ENCODE measurements at regions not wholly inside any gene's neighbourhood (a gene's known extent, or its start where the extent isn't known, plus 50 kb on each side); places are given as distances from the start of the nearest gene placed in this dataset.
A peak's percentile ranks its signal among the peaks of the same experiment; 100 is the strongest.

- Mint-ChIP-seq H3K4me3 (peak overlapping the region; percentile 65), H3K27me3 (ENCODE audit: low read depth) (no peaks in the 10 kb centered on the region), H3K4me1 (ENCODE audit: low read depth) (peaks cover 82% of the 10 kb centered on the region), H3K36me3 (ENCODE audit: low read depth) (peaks cover 9% of the 10 kb centered on the region), H3K27ac (peak overlapping the region; percentile 94), H3K9me3 (peaks cover 6% of the 10 kb centered on the region)
Measured at GRCh38 chr1:24992124-24992760, 62.2 kb upstream of the RUNX3 start.

DNA sequence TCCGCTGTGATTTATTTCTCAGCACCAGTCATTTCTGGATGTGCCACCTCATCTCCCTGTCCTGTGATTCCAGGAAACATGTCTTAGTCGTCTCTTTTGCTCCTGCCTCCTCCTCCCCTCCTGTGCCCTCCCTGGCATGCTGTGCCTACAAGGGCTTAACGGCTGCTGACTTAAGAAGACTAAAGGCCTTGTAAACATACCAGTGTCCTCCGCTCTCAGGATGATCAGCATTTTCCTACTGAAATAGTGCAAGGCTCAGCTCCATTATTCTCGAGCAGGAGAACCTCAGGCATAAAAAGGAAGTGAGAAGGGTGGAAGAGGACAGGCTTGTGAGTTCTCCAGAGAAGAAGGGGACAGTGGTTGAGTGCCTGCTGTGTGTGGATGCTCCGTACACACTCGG lies 61.6 kb upstream of the RUNX3 start:
- Mint-ChIP-seq H3K27ac (peak overlapping the region; percentile 94), H3K4me3 (peak overlapping the region; percentile 56), H3K4me1 (ENCODE audit: low read depth) (peaks cover 80% of the 10 kb centered on the region)

GRCh38 chr1:24990779-24991641 lies 60.9 kb upstream of the RUNX3 start:
- H3K4me1 Mint-ChIP-seq (ENCODE audit: low read depth): peaks cover 80% of the 10 kb centered on the region
- no peaks in the 10 kb centered on the region for H3K9me3 Mint-ChIP-seq
- H3K27ac Mint-ChIP-seq: peak overlapping the region; percentile 94
- H3K36me3 Mint-ChIP-seq (ENCODE audit: low read depth): no peaks in the 10 kb centered on the region
- peak overlapping the region; percentile 56 for H3K4me3 Mint-ChIP-seq
- H3K27me3 Mint-ChIP-seq (ENCODE audit: low read depth): no peaks in the 10 kb centered on the region

More for the DNA sequence above, 61.6 kb upstream of the RUNX3 start:
- no peaks in the 10 kb centered on the region for H3K27me3 Mint-ChIP-seq (ENCODE audit: low read depth)
- H3K36me3 Mint-ChIP-seq (ENCODE audit: low read depth): peaks cover 3% of the 10 kb centered on the region
- peaks cover under 1% of the 10 kb centered on the region for H3K9me3 Mint-ChIP-seq

DNA sequence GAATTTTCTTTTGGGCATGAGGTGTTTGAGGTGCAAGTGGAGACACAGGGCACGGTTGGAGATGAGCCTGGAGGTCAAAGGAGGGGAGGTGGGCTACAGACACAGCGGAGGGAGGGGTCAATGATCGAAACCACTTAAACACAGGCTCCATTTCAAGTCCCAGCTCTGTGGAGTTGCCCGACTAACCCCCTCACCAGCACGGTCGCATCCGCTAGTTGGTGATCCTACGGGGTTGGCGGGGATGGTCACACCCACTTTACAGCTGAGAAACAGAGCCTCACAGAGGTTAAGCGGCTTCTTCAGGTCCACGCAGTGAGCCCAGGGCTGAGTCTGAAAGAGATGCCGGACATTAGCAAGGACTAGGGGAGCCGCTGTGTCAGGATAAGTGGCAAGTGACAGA lies 60.1 kb upstream of the RUNX3 start:
- no peaks in the 10 kb centered on the region for H3K36me3 Mint-ChIP-seq (ENCODE audit: low read depth)
- H3K4me3 Mint-ChIP-seq: peak overlapping the region; percentile 30
- no peaks in the 10 kb centered on the region for H3K27me3 Mint-ChIP-seq (ENCODE audit: low read depth)
- peak overlapping the region; percentile 71 for H3K27ac Mint-ChIP-seq
- peaks cover 85% of the 10 kb centered on the region for H3K4me1 Mint-ChIP-seq (ENCODE audit: low read depth)
- H3K9me3 Mint-ChIP-seq: no peaks in the 10 kb centered on the region

GRCh38 chr1:24989082-24989481 lies 59.0 kb upstream of the RUNX3 start:
- H3K27ac Mint-ChIP-seq: no peak overlapping the region
- peaks cover 87% of the 10 kb centered on the region for H3K4me1 Mint-ChIP-seq (ENCODE audit: low read depth)
- H3K4me3 Mint-ChIP-seq: no peak overlapping the region

DNA sequence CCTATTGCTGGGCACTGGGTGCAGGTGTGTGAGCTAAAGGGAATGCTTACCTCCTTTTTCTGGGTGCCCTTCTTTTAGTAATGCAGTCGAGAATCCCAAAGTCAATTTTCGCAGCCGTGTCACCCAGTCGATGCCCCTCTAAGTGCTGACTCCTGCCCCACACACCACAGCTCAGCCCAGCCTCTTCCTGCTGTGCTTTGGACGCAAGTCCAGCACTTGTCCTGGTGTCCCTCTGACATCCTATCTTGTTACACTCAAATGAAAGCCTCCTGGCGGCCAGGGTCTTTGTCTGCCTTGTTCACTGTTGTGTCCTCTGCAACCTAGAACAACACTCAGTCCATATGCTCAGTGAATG lies 58.5 kb upstream of the RUNX3 start:
- Mint-ChIP-seq H3K27ac (peak overlapping the region; percentile 17), H3K9me3 (no peaks in the 10 kb centered on the region), H3K27me3 (ENCODE audit: low read depth) (no peaks in the 10 kb centered on the region), H3K36me3 (ENCODE audit: low read depth) (no peaks in the 10 kb centered on the region), H3K4me1 (ENCODE audit: low read depth) (peaks cover 87% of the 10 kb centered on the region), H3K4me3 (no peak overlapping the region)

More at GRCh38 chr1:24989082-24989481, 59.0 kb upstream of the RUNX3 start:
- H3K9me3 Mint-ChIP-seq: no peaks in the 10 kb centered on the region
- no peaks in the 10 kb centered on the region for H3K36me3 Mint-ChIP-seq (ENCODE audit: low read depth)
- H3K27me3 Mint-ChIP-seq (ENCODE audit: low read depth): no peaks in the 10 kb centered on the region

DNA sequence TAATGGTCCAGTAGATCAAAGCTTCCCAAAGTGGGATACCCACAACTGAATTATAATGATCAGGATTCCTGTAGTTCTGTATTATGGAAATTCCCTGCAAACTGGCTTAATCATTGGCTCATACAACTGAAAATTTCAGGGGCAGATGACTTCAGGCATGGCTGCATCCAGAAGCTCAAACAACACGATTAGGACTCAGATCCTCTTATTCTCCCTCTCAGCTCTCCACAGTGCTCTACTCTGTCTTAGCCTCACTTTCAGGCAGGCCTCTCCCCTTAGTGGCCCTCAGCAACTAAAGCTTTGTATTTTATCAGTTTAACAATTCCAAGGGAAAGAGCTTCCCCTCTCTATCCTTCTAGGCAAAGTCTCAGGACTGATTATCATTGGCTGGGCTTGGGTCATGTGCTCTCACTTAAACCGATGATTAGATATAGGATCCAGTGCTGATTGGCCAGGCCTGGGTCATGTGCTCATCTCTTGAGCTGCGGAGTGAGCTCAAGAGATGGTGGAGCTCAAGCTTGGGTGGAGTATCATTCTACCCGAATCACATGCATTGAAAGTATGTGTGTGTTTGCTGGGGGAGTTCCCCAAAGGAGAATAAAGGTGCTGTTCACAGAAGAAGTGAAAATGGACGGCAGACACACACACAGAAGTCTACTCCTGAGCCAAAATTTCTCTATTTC lies 57.9 kb upstream of the RUNX3 start:
- Mint-ChIP-seq H3K27me3 (ENCODE audit: low read depth) (no peaks in the 10 kb centered on the region), H3K4me3 (no peak overlapping the region)

DNA sequence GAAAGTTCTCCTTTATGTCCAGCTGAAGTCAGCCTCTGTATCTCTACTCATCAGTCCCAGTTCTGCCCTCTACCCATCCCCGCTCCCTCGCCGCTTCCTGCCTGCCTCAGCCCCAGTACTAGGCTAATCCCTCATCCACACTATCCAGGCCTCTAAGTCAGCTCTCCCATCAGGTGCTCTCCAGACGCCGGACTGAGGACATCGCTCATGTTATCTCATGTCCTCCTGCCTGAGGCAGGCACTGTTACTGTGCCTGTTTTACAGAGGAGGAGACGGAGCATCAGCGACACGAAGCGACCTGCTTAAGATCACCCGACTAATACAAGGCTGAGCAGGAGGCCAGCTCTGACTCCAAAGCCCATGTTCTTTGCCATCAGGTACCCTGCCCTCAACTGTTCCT lies 57.3 kb upstream of the RUNX3 start:
- H3K27ac Mint-ChIP-seq: peak overlapping the region; percentile 49

More for the DNA sequence above, 57.9 kb upstream of the RUNX3 start:
- Mint-ChIP-seq H3K4me1 (ENCODE audit: low read depth) (peaks cover 87% of the 10 kb centered on the region), H3K9me3 (no peaks in the 10 kb centered on the region), H3K36me3 (ENCODE audit: low read depth) (no peaks in the 10 kb centered on the region), H3K27ac (peak overlapping the region; percentile 17)

GRCh38 chr1:24986372-24986965 lies 56.4 kb upstream of the RUNX3 start:
- Mint-ChIP-seq H3K4me1 (ENCODE audit: low read depth) (peaks cover 86% of the 10 kb centered on the region), H3K4me3 (no peak overlapping the region), H3K36me3 (ENCODE audit: low read depth) (peaks cover 2% of the 10 kb centered on the region), H3K27ac (no peak overlapping the region), H3K27me3 (ENCODE audit: low read depth) (no peaks in the 10 kb centered on the region), H3K9me3 (no peaks in the 10 kb centered on the region)

More for the DNA sequence above, 57.3 kb upstream of the RUNX3 start:
- peaks cover 87% of the 10 kb centered on the region for H3K4me1 Mint-ChIP-seq (ENCODE audit: low read depth)
- no peaks in the 10 kb centered on the region for H3K9me3 Mint-ChIP-seq
- no peaks in the 10 kb centered on the region for H3K27me3 Mint-ChIP-seq (ENCODE audit: low read depth)
- no peak overlapping the region for H3K4me3 Mint-ChIP-seq
- H3K36me3 Mint-ChIP-seq (ENCODE audit: low read depth): peaks cover 2% of the 10 kb centered on the region

DNA sequence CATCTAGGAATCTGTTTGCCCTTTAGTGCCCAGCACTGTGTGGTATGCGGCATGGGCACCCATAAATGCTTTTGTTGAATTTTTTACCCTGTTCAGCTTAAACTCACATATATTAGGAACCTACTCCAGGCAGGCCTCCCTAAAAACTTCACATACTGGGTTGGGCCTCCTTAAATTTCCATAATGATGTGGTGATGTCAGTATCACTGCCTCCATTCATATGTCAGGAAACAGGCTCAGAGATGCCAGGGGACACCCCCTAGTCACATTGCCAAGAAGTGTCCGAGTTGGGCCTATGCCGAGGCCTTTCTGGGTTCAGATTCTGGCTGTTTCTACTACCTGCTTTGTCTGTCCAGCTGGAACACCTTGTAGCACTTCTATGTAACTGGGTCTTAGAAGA lies 55.7 kb upstream of the RUNX3 start:
- Mint-ChIP-seq H3K36me3 (ENCODE audit: low read depth) (peaks cover 2% of the 10 kb centered on the region), H3K4me3 (peak overlapping the region; percentile 57), H3K27me3 (ENCODE audit: low read depth) (no peaks in the 10 kb centered on the region), H3K9me3 (no peaks in the 10 kb centered on the region), H3K4me1 (ENCODE audit: low read depth) (peaks cover 86% of the 10 kb centered on the region), H3K27ac (peak overlapping the region; percentile 85)

- H3K4me1 Mint-ChIP-seq (ENCODE audit: low read depth): peaks cover 86% of the 10 kb centered on the region
- H3K27me3 Mint-ChIP-seq (ENCODE audit: low read depth): no peaks in the 10 kb centered on the region
- peak overlapping the region; percentile 71 for H3K4me3 Mint-ChIP-seq
- H3K9me3 Mint-ChIP-seq: no peaks in the 10 kb centered on the region
- H3K27ac Mint-ChIP-seq: peak overlapping the region; percentile 85
- peaks cover 2% of the 10 kb centered on the region for H3K36me3 Mint-ChIP-seq (ENCODE audit: low read depth)
Measured at GRCh38 chr1:24984800-24985522, 54.9 kb upstream of the RUNX3 start.

DNA sequence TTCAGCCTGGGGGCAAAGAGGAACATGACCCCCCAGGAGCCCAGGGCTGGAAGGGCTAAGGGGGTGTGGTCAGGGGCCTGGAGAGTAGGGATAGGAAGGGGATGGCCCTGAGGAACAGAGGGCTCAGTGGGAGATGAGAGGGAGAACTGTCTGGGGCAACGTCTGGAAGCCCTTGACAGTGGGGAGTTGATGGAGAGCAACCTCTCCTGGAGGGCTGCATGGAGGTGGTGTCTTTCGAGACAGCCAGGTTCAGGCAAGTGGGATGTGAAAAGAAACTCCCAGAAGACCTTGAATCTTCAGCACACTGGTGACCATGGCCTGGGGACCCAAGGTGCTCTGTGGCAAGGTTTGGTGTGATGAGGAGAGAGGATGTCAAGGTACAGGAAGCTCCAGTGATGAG lies 54.2 kb upstream of the RUNX3 start:
- H3K27ac Mint-ChIP-seq: no peak overlapping the region
- peaks cover 88% of the 10 kb centered on the region for H3K4me1 Mint-ChIP-seq (ENCODE audit: low read depth)
- no peaks in the 10 kb centered on the region for H3K27me3 Mint-ChIP-seq (ENCODE audit: low read depth)
- peaks cover 3% of the 10 kb centered on the region for H3K36me3 Mint-ChIP-seq (ENCODE audit: low read depth)
- H3K9me3 Mint-ChIP-seq: no peaks in the 10 kb centered on the region
- peak overlapping the region; percentile 71 for H3K4me3 Mint-ChIP-seq

- peak overlapping the region; percentile 71 for H3K27ac Mint-ChIP-seq
- peaks cover 90% of the 10 kb centered on the region for H3K4me1 Mint-ChIP-seq (ENCODE audit: low read depth)
- H3K9me3 Mint-ChIP-seq: peaks cover 2% of the 10 kb centered on the region
- no peaks in the 10 kb centered on the region for H3K27me3 Mint-ChIP-seq (ENCODE audit: low read depth)
- H3K36me3 Mint-ChIP-seq (ENCODE audit: low read depth): peaks cover 6% of the 10 kb centered on the region
- H3K4me3 Mint-ChIP-seq: peak overlapping the region; percentile 4
Measured at GRCh38 chr1:24983006-24983680, 53.1 kb upstream of the RUNX3 start.

Data from T-helper 1 cell treated with Interleukin-12 subunit alpha and Interleukin-12 subunit beta and Interleukin-4 antibody, amounts not matched to agents 30 μg/mL and 1 μg/mL, for 36 hours (primary cell).